IMR-90 (cell line): ENCODE measurements at regions not wholly inside any gene's neighbourhood (a gene's known extent, or its start where the extent isn't known, plus 50 kb on each side); places are given as distances from the start of the nearest gene placed in this dataset.

ENCODE experiments used
- ATAC-seq: fragments of 200-7000 bp; cut with Tn5 transposase; 2 replicates; pipeline ENCODE4 v1.9.1; 2020; ENCODE audit warnings: low read depth, mild to moderate bottlenecking, moderate library complexity
- BruUV-seq: library from RNA; stranded (reverse); fragments of 400-500 nt; replicated peaks from 2 replicates; lab custom pipeline; 2021; lab: Mats Ljungman, UMichigan
- CTCF ChIA-PET: fragments of 300-600 bp; formaldehyde crosslinking; extraction: SDS; loops from one replicate; lab custom pipeline; 2021; ENCODE audit warnings: antibody characterized with exemption; lab: Yijun Ruan, JAX
- POLR2A ChIA-PET: fragments of 300-600 bp; sonication (Branson Sonifier 250); formaldehyde crosslinking; loops from one replicate; lab custom pipeline; 2022; ENCODE audit warnings: antibody characterized with exemption; ENCODE audit not compliant: unreplicated experiment; lab: Charles Lee
- DNase-seq: peaks from one replicate; pipeline ENCODE4 v3.0.0; 2013
- H2AFZ ChIP-seq: replicated peaks from 2 replicates; pipeline ENCODE3; 2013; ENCODE audit warnings: low read length, mild to moderate bottlenecking; ENCODE audit not compliant: poor library complexity
- H2AK5ac ChIP-seq: 2 replicates; pipeline ENCODE4 v1.6.1; 2013; ENCODE audit warnings: low read depth, low read length, inconsistent platforms
- H2AK9ac ChIP-seq: replicated peaks from 2 replicates; pipeline ENCODE3; 2013; ENCODE audit warnings: mild to moderate bottlenecking, low read depth, low read length, moderate library complexity; ENCODE audit not compliant: poor library complexity
- H2BK120ac ChIP-seq: 2 replicates; pipeline ENCODE4 v1.6.1; 2013; ENCODE audit warnings: low read depth, low read length, inconsistent platforms
- H2BK15ac ChIP-seq: 3 replicates; pipeline ENCODE4 v1.6.1; 2013; ENCODE audit warnings: low read depth, low read length, inconsistent platforms
- H2BK20ac ChIP-seq: 2 replicates; pipeline ENCODE4 v1.6.1; 2013; ENCODE audit warnings: low read depth, mild to moderate bottlenecking, inconsistent platforms, low read length, moderate library complexity
- H2BK5ac ChIP-seq: 2 replicates; pipeline ENCODE4 v1.6.1; 2013; ENCODE audit warnings: mild to moderate bottlenecking, low read depth, low read length, inconsistent platforms; ENCODE audit not compliant: poor library complexity, severe bottlenecking
- H3K14ac ChIP-seq: replicated peaks from 2 replicates; pipeline ENCODE4 v1.6.1; 2013; ENCODE audit warnings: low read depth, low read length, inconsistent platforms
- H3K18ac ChIP-seq: 2 replicates; pipeline ENCODE4 v1.6.1; 2013; ENCODE audit warnings: low read depth, low read length, control low read depth
- H3K23ac ChIP-seq: 2 replicates; pipeline ENCODE4 v1.6.1; 2013; ENCODE audit warnings: low read depth, low read length, inconsistent platforms
- H3K27ac ChIP-seq: 2 replicates; pipeline ENCODE4 v1.5.1; 2013; ENCODE audit warnings: mild to moderate bottlenecking, control low read depth, low read length; ENCODE audit not compliant: insufficient read depth
- H3K27me3 ChIP-seq: 2 replicates; pipeline ENCODE4 v1.6.1; 2013; ENCODE audit warnings: low read length; ENCODE audit not compliant: control insufficient read depth, insufficient read depth
- H3K36me3 ChIP-seq: 2 replicates; pipeline ENCODE4 v1.6.1; 2013; ENCODE audit warnings: low read length, mixed read lengths; ENCODE audit not compliant: control insufficient read depth, insufficient read depth
- H3K4ac ChIP-seq: 2 replicates; pipeline ENCODE4 v1.6.1; 2013; ENCODE audit warnings: low read depth, low read length, inconsistent platforms
- H3K4me1 ChIP-seq: 2 replicates; pipeline ENCODE4 v1.6.1; 2013; ENCODE audit warnings: low read length, mixed read lengths; ENCODE audit not compliant: control insufficient read depth, insufficient read depth
- H3K4me2 ChIP-seq: 2 replicates; pipeline ENCODE4 v1.6.1; 2013; ENCODE audit warnings: low read depth, mild to moderate bottlenecking, control low read depth, low read length, moderate library complexity
- H3K4me3 ChIP-seq: 2 replicates; pipeline ENCODE4 v1.5.1; 2013; ENCODE audit warnings: low read depth, mild to moderate bottlenecking, control low read depth, low read length, moderate library complexity; ENCODE audit not compliant: insufficient read depth
- H3K56ac ChIP-seq: 2 replicates; pipeline ENCODE4 v1.6.1; 2013; ENCODE audit warnings: low read length, inconsistent platforms; ENCODE audit not compliant: insufficient read depth; ENCODE audit errors: extremely low read depth
- H3K79me1 ChIP-seq, 2 experiments: 2 replicates each; pipeline ENCODE4 v1.6.1; 2013; ENCODE audit warnings: low read length in 2 of 2, inconsistent platforms in 1 of 2, low read depth in 1 of 2
- H3K9ac ChIP-seq: 2 replicates; pipeline ENCODE4 v1.6.1; 2013; ENCODE audit warnings: low read depth, low read length, control low read depth
- H3K9me1 ChIP-seq: 2 replicates; pipeline ENCODE4 v1.6.1; 2013; ENCODE audit warnings: low read length, inconsistent platforms; ENCODE audit not compliant: insufficient read depth
- H3K9me3 ChIP-seq: 2 replicates; pipeline ENCODE4 v1.6.1; 2013; ENCODE audit warnings: low read length; ENCODE audit not compliant: control insufficient read depth, insufficient read depth
- H4K20me1 ChIP-seq: 2 replicates; pipeline ENCODE4 v1.6.1; 2013; ENCODE audit warnings: low read length, inconsistent platforms; ENCODE audit not compliant: insufficient read depth
- H4K5ac ChIP-seq: 2 replicates; pipeline ENCODE4 v1.6.1; 2013; ENCODE audit warnings: mild to moderate bottlenecking, low read depth, low read length, control low read depth
- H4K8ac ChIP-seq, 2 experiments: 2 replicates each; pipeline ENCODE4 v1.6.1; 2013; ENCODE audit warnings: low read depth in 2 of 2, low read length in 2 of 2, control low read depth in 1 of 2, inconsistent platforms in 1 of 2
- H4K91ac ChIP-seq: 2 replicates; pipeline ENCODE4 v1.6.1; 2013; ENCODE audit warnings: low read depth, low read length, inconsistent platforms; ENCODE audit not compliant: insufficient read depth
- MAFK ChIP-seq: IDR thresholded peaks from 2 replicates; pipeline ENCODE4 v1.6.1; 2012; ENCODE audit warnings: low read depth, low read length, improper control_type of control experiment
- RFX5 ChIP-seq: IDR thresholded peaks from 2 replicates; pipeline ENCODE4 v1.8.0; 2012; ENCODE audit warnings: low read depth, mild to moderate bottlenecking, low read length, moderate library complexity
- WGBS, 2 experiments: methylation state at CpG; one replicate each; pipeline versions ENCODE4 v1.1.5 to v1.1.7; 2013; ENCODE audit warnings: missing lambda C conversion rate in 2 of 2; ENCODE audit not compliant: insufficient read length in 1 of 2; ENCODE audit errors: extremely low coverage in 2 of 2; 5-methylcytosine and 5-hydroxymethylcytosine counted together
- dilution Hi-C: fragments of 300-500 bp; cut with HindIII; formaldehyde crosslinking; loops from one replicate; pipeline ENCODE4 v1.14.3; 2018; ENCODE audit warnings: low sequenced_read_pairs; ENCODE audit not compliant: unreplicated experiment
- in situ Hi-C: fragments of 300-500 bp; cut with MboI; formaldehyde crosslinking; loops from 3 replicates; pipeline ENCODE4 v1.14.3; 2019; ENCODE audit warnings: low sequenced_read_pairs, inconsistent platforms, mixed read lengths
- intact Hi-C: fragments of 100-400 bp; cut with micrococcal nuclease; formaldehyde crosslinking; loops from 2 replicates; pipeline ENCODE4 v1.10.0; 2022
- TF ChIP-seq, protein P1 (sequence below): fragments of 150-350 bp; IDR thresholded peaks from 2 replicates; pipeline ENCODE4 v1.6.1; 2016; ENCODE audit warnings: low read depth, mild to moderate bottlenecking, low read length, moderate library complexity, borderline replicate concordance

DNA sequence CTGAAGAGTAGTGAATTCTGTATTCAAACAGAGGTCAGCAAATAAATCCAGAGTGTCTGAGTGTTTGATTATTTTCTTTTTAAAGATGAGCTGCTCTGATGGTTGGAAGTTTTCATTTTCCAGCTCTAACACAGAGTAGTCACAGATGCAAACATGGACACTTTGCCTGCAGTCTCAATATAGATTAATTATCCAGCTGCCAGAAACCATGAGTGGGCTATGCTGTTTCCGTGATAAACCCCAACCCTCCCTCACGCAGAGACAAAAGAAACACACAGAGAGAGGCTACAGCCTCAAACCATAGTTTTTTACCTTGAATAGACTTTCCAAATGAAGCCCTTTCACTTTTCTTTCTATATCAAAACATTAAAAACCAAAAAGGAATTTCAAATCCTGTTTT lies 884.7 kb downstream of the DIAPH3 start:
- CTCF ChIA-PET: no interaction called here
- intact Hi-C loops: no loop called here

More for the DNA sequence above, 884.7 kb downstream of the DIAPH3 start:
- no peak overlapping the region for H2AK5ac ChIP-seq
- H4K91ac ChIP-seq: no peak overlapping the region
- H3K9me1 ChIP-seq: no peaks in the 10 kb centered on the region
- no peak overlapping the region for H3K4ac ChIP-seq
- no peaks in the 10 kb centered on the region for H3K79me1 ChIP-seq
- POLR2A ChIA-PET: no interaction called here
- WGBS, 2 experiments: no CpG with 5 or more reads among the region's 2 CpGs
- no peak overlapping the region for H4K8ac ChIP-seq
- TF ChIP-seq, protein P1, sequence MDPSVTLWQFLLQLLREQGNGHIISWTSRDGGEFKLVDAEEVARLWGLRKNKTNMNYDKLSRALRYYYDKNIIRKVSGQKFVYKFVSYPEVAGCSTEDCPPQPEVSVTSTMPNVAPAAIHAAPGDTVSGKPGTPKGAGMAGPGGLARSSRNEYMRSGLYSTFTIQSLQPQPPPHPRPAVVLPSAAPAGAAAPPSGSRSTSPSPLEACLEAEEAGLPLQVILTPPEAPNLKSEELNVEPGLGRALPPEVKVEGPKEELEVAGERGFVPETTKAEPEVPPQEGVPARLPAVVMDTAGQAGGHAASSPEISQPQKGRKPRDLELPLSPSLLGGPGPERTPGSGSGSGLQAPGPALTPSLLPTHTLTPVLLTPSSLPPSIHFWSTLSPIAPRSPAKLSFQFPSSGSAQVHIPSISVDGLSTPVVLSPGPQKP: no peak
- no peak for TF ChIP-seq RFX5
- no peak for TF ChIP-seq MAFK
- no peaks in the 10 kb centered on the region for H4K20me1 ChIP-seq
- H3K36me3 ChIP-seq: no peaks in the 10 kb centered on the region
- H3K9me3 ChIP-seq: no peaks in the 10 kb centered on the region
- H2BK20ac ChIP-seq: no peak overlapping the region
- H3K27me3 ChIP-seq: no peaks in the 10 kb centered on the region
- H3K27ac ChIP-seq: no peak overlapping the region
- DNase-seq (no peak), ATAC-seq (no peak)
- H3K4me1 ChIP-seq: no peaks in the 10 kb centered on the region
- H3K9ac ChIP-seq: no peak overlapping the region
- H2BK5ac ChIP-seq: no peak overlapping the region
- no peak overlapping the region for H2BK15ac ChIP-seq
- H2AK9ac ChIP-seq: no peak overlapping the region
- no peak overlapping the region for H3K14ac ChIP-seq
- no peak overlapping the region for H3K18ac ChIP-seq
- dilution Hi-C loops: no loop called here
- H3K56ac ChIP-seq: no peak overlapping the region
- no peak overlapping the region for H2BK120ac ChIP-seq
- H3K4me2 ChIP-seq: no peak overlapping the region
- H4K5ac ChIP-seq: no peak overlapping the region
- H2AFZ ChIP-seq: no peak overlapping the region
- H3K23ac ChIP-seq: no peak overlapping the region
- no TSS peak for BruUV-seq
- in situ Hi-C loops: no loop called here
- no peak overlapping the region for H3K4me3 ChIP-seq
